Peyer's patch (tissue), 4 donors: ENCODE measurements at regions not wholly inside any gene's neighbourhood (a gene's known extent, or its start where the extent isn't known, plus 50 kb on each side); places are given as distances from the start of the nearest gene placed in this dataset.

Source experiments
- POLR2A ChIP-seq, 2 donors: fragments of 450-650 bp; IDR thresholded peaks; one replicate each; pipeline ENCODE4 v1.5.1; 2017; ENCODE audit warnings: antibody characterized with exemption in 2 of 2, mild to moderate bottlenecking in 2 of 2, moderate library complexity in 2 of 2
- TF ChIP-seq, protein P1 (sequence below), 6 experiments: fragments of 450-650 bp in 4 of 6; fragments of 200-600 bp in 2 of 6; sonication (generic) in 1 of 6; IDR thresholded peaks; one replicate each; pipeline ENCODE4 v1.5.1; 2017 to 2019; ENCODE audit warnings: antibody characterized with exemption in 6 of 6, mild to moderate bottlenecking in 3 of 6, moderate library complexity in 1 of 6

DNA sequence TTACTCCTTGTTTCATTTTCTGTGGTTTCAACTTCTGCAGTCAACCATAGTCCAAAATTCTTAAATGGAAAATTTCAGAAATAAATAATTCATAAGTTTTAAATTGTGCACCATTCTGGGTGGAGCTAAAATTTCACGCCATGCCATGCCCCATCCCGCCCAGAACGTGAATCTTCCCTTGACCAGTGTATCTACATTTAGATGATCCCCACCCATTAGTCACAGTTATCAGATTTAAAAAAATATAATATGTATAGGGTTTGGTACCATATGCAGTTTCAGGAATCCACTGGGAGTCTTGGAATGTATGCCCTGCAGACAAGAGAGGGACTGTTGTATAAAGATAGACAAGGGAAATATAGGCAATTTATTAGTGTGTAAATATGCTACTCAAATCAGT is 759.7 kb upstream of the ZNF608 start:
- TF ChIP-seq, protein P1, sequence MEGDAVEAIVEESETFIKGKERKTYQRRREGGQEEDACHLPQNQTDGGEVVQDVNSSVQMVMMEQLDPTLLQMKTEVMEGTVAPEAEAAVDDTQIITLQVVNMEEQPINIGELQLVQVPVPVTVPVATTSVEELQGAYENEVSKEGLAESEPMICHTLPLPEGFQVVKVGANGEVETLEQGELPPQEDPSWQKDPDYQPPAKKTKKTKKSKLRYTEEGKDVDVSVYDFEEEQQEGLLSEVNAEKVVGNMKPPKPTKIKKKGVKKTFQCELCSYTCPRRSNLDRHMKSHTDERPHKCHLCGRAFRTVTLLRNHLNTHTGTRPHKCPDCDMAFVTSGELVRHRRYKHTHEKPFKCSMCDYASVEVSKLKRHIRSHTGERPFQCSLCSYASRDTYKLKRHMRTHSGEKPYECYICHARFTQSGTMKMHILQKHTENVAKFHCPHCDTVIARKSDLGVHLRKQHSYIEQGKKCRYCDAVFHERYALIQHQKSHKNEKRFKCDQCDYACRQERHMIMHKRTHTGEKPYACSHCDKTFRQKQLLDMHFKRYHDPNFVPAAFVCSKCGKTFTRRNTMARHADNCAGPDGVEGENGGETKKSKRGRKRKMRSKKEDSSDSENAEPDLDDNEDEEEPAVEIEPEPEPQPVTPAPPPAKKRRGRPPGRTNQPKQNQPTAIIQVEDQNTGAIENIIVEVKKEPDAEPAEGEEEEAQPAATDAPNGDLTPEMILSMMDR (IDR thresholded peaks at IDR 0.05): no peak
- TF ChIP-seq POLR2A (IDR thresholded peaks at IDR 0.05): no peak
